ENCODE measurements at regions not wholly inside any gene's neighbourhood (a gene's known extent, or its start where the extent isn't known, plus 50 kb on each side); places are given as distances from the start of the nearest gene placed in this dataset.

- Histone ChIP-seq H3K27me3 (replicated peaks; ENCODE audit: control insufficient read depth, insufficient read depth, low read length) (no peaks in the 10 kb centered on the region; the same call in 1 of the 2 replicates), H3K4me3 (replicated peaks; ENCODE audit: low read depth, low read length) (no peak overlapping the region), H3K36me3 (ENCODE audit: control insufficient read depth, insufficient read depth, low read length) (no peaks in the 10 kb centered on the region)
- TF ChIP-seq CTCF (IDR thresholded peaks at IDR 0.05; ENCODE audit: insufficient read depth, low read length, poor library complexity, severe bottlenecking) = no peak
- no peak for DNase-seq (ENCODE audit: extremely low read depth, insufficient read length)
Observed at GRCh38 chr20:22802296-22802695, 217.9 kb upstream of the FOXA2 start.

- DNase-seq (ENCODE audit: extremely low read depth, insufficient read length) = no peak
- H3K27me3 ChIP-seq (replicated peaks; ENCODE audit: control insufficient read depth, insufficient read depth, low read length) = no peaks in the 10 kb centered on the region
Observed at GRCh38 chr20:22805219-22805618, 220.8 kb upstream of the FOXA2 start.

GRCh38 chr20:22805996-22806395 lies 221.6 kb upstream of the FOXA2 start:
- TF ChIP-seq CTCF (IDR thresholded peaks at IDR 0.05; ENCODE audit: insufficient read depth, low read length, poor library complexity, severe bottlenecking) = no peak
- H3K4me3 ChIP-seq (replicated peaks; ENCODE audit: low read depth, low read length) = no peak overlapping the region
- no peak for DNase-seq (ENCODE audit: extremely low read depth, insufficient read length)
- no peaks in the 10 kb centered on the region for H3K36me3 ChIP-seq (ENCODE audit: control insufficient read depth, insufficient read depth, low read length)
- H3K27me3 ChIP-seq (replicated peaks; ENCODE audit: control insufficient read depth, insufficient read depth, low read length) = no peaks in the 10 kb centered on the region

More at GRCh38 chr20:22805219-22805618, 220.8 kb upstream of the FOXA2 start:
- H3K36me3 ChIP-seq (ENCODE audit: control insufficient read depth, insufficient read depth, low read length) = no peaks in the 10 kb centered on the region
- H3K4me3 ChIP-seq (replicated peaks; ENCODE audit: low read depth, low read length) = no peak overlapping the region
- TF ChIP-seq CTCF (IDR thresholded peaks at IDR 0.05; ENCODE audit: insufficient read depth, low read length, poor library complexity, severe bottlenecking) = no peak

- DNase-seq (ENCODE audit: extremely low read depth, insufficient read length) = no peak
- no peak for TF ChIP-seq CTCF (IDR thresholded peaks at IDR 0.05; ENCODE audit: insufficient read depth, low read length, poor library complexity, severe bottlenecking)
- no peaks in the 10 kb centered on the region for H3K36me3 ChIP-seq (ENCODE audit: control insufficient read depth, insufficient read depth, low read length)
- H3K27me3 ChIP-seq (replicated peaks; ENCODE audit: control insufficient read depth, insufficient read depth, low read length) = no peaks in the 10 kb centered on the region
- no peak overlapping the region for H3K4me3 ChIP-seq (replicated peaks; ENCODE audit: low read depth, low read length)
Observed at GRCh38 chr20:22807045-22807444, 222.7 kb upstream of the FOXA2 start.

GRCh38 chr20:22807646-22808244 lies 223.4 kb upstream of the FOXA2 start:
- Histone ChIP-seq H3K27me3 (replicated peaks; ENCODE audit: control insufficient read depth, insufficient read depth, low read length) (no peaks in the 10 kb centered on the region), H3K36me3 (ENCODE audit: control insufficient read depth, insufficient read depth, low read length) (no peaks in the 10 kb centered on the region), H3K4me3 (replicated peaks; ENCODE audit: low read depth, low read length) (no peak overlapping the region)
- no peak for TF ChIP-seq CTCF (IDR thresholded peaks at IDR 0.05; ENCODE audit: insufficient read depth, low read length, poor library complexity, severe bottlenecking)
- no peak for DNase-seq (ENCODE audit: extremely low read depth, insufficient read length)

GRCh38 chr20:22808628-22809027 lies 224.3 kb upstream of the FOXA2 start:
- DNase-seq (ENCODE audit: extremely low read depth, insufficient read length) = no peak
- Histone ChIP-seq H3K4me3 (replicated peaks; ENCODE audit: low read depth, low read length) (no peak overlapping the region), H3K36me3 (ENCODE audit: control insufficient read depth, insufficient read depth, low read length) (no peaks in the 10 kb centered on the region), H3K27me3 (replicated peaks; ENCODE audit: control insufficient read depth, insufficient read depth, low read length) (no peaks in the 10 kb centered on the region)
- no peak for TF ChIP-seq CTCF (IDR thresholded peaks at IDR 0.05; ENCODE audit: insufficient read depth, low read length, poor library complexity, severe bottlenecking)

Measured in GM06990 (cell line).